Endothelial cell of umbilical vein (primary cell): ENCODE measurements at regions not wholly inside any gene's neighbourhood (a gene's known extent, or its start where the extent isn't known, plus 50 kb on each side); places are given as distances from the start of the nearest gene placed in this dataset.

Experiments
- BruUV-seq: library from RNA; stranded (reverse); fragments of 400-500 nt; replicated peaks from 2 replicates; lab custom pipeline; 2021; lab: Mats Ljungman, UMichigan
- CTCF ChIA-PET: fragments of 300-600, 350-600 bp; sonication (Branson Sonifier 250); formaldehyde crosslinking; loops from one replicate; lab custom pipeline; 2021; ENCODE audit warnings: antibody characterized with exemption, inconsistent platforms; lab: Charles Lee
- POLR2A ChIA-PET: fragments of 300-600, 350-600 bp; sonication (Branson Sonifier 250); formaldehyde crosslinking; loops from one replicate; lab custom pipeline; 2021; ENCODE audit warnings: antibody characterized with exemption, inconsistent platforms; lab: Charles Lee
- DNase-seq: peaks from one replicate; pipeline ENCODE4 v3.0.0-alpha.2; 2011; ENCODE audit warnings: low read depth, low spot score
- FAIRE-seq: peaks from 2 replicates; lab custom pipeline; 2011; peaks lifted over from hg19 to GRCh38; lab: Jason Lieb, UNC
- H2AFZ ChIP-seq: 2 replicates; pipeline ENCODE4 v1.6.0; 2012; ENCODE audit warnings: low read depth, low read length, control low read depth, inconsistent platforms
- H3K27ac ChIP-seq: 2 replicates; pipeline ENCODE4 v1.5.1; 2011; ENCODE audit warnings: low read depth, mild to moderate bottlenecking, control low read depth, low read length, moderate library complexity; ENCODE audit not compliant: insufficient read depth
- H3K27me3 ChIP-seq, 2 experiments: 2 replicates each; pipeline versions ENCODE4 v1.6.0 to v1.6.1; 2011; ENCODE audit warnings: low read length in 2 of 2, mixed read lengths in 1 of 2; ENCODE audit not compliant: control insufficient read depth in 2 of 2, insufficient read depth in 2 of 2
- H3K36me3 ChIP-seq, 2 experiments: 2 replicates in 1 of 2; 3 replicates in 1 of 2; pipeline ENCODE4 v1.5.1; 2011; ENCODE audit warnings: low read length in 2 of 2, mild to moderate bottlenecking in 1 of 2, moderate library complexity in 1 of 2; ENCODE audit not compliant: control insufficient read depth in 2 of 2, insufficient read depth in 2 of 2; ENCODE audit errors: extremely low read depth in 1 of 2
- H3K4me1 ChIP-seq: 3 replicates; pipeline ENCODE4 v1.5.1; 2011; ENCODE audit warnings: mild to moderate bottlenecking, low read length; ENCODE audit not compliant: control insufficient read depth, insufficient read depth; ENCODE audit errors: extremely low read depth
- H3K4me2 ChIP-seq: 2 replicates; pipeline ENCODE4 v1.6.1; 2011; ENCODE audit warnings: low read length, control low read depth, mixed read lengths; ENCODE audit not compliant: insufficient read depth
- H3K4me3 ChIP-seq, 3 experiments: fragments of 200-600 bp in 1 of 3; sonication (generic), shearing (Covaris generic) in 1 of 3; replicated peaks in 1 of 3; 2 replicates each; pipeline ENCODE4 v1.5.1; 2011 to 2016; ENCODE audit warnings: control low read depth in 3 of 3, low read length in 3 of 3, mild to moderate bottlenecking in 2 of 3, inconsistent platforms in 1 of 3, low read depth in 1 of 3, moderate library complexity in 1 of 3; ENCODE audit not compliant: insufficient read depth in 1 of 3
- H3K79me2 ChIP-seq: 2 replicates; pipeline ENCODE4 v1.6.0; 2012; ENCODE audit warnings: low read length, inconsistent platforms; ENCODE audit not compliant: control insufficient read depth, insufficient read depth
- H3K9ac ChIP-seq: replicated peaks from 2 replicates; pipeline ENCODE3; 2011; ENCODE audit warnings: low read length, control low read depth; ENCODE audit not compliant: insufficient read depth; ENCODE audit errors: extremely low read depth
- H3K9me1 ChIP-seq: replicated peaks from 3 replicates; pipeline ENCODE4 v1.6.0; 2011; ENCODE audit warnings: mild to moderate bottlenecking, low read length; ENCODE audit not compliant: control insufficient read depth, insufficient read depth; ENCODE audit errors: extremely low read depth
- H3K9me3 ChIP-seq: replicated peaks from 2 replicates; pipeline ENCODE4 v1.5.1; 2012; ENCODE audit warnings: low read length, inconsistent platforms; ENCODE audit not compliant: control insufficient read depth, insufficient read depth
- H4K20me1 ChIP-seq: replicated peaks from 2 replicates; pipeline ENCODE3; 2011; ENCODE audit warnings: mild to moderate bottlenecking, low read length; ENCODE audit not compliant: control insufficient read depth, insufficient read depth; ENCODE audit errors: extremely low read depth
- EZH2 ChIP-seq: IDR thresholded peaks from 2 replicates; pipeline ENCODE4 v1.6.1; 2012; ENCODE audit warnings: borderline replicate concordance, low read depth, mild to moderate bottlenecking, moderate library complexity, low read length, inconsistent platforms; ENCODE audit not compliant: severe bottlenecking
- FOS ChIP-seq: IDR thresholded peaks from 2 replicates; pipeline ENCODE4 v1.6.1; 2011; ENCODE audit warnings: mild to moderate bottlenecking, low read length, moderate library complexity, borderline replicate concordance; ENCODE audit not compliant: insufficient read depth
- GATA2 ChIP-seq: IDR thresholded peaks from 2 replicates; pipeline ENCODE4 v1.7.0; 2011; ENCODE audit warnings: low read depth, mild to moderate bottlenecking, moderate library complexity, mixed read lengths, low read length; ENCODE audit not compliant: insufficient read length, insufficient read depth
- JUN ChIP-seq: IDR thresholded peaks from 2 replicates; pipeline ENCODE4 v1.6.1; 2011; ENCODE audit warnings: borderline replicate concordance, low read depth; ENCODE audit not compliant: insufficient read length, insufficient read depth
- MYC ChIP-seq: IDR thresholded peaks from one replicate; pipeline ENCODE4 v1.6.1; 2011; ENCODE audit warnings: mild to moderate bottlenecking, low read depth, low read length
- POLR2A ChIP-seq: IDR thresholded peaks from 2 replicates; pipeline ENCODE4 v1.6.1; 2012; ENCODE audit warnings: low read depth, mild to moderate bottlenecking, control low read depth, low read length
- POLR2AphosphoS5 ChIP-seq: IDR thresholded peaks from 2 replicates; pipeline ENCODE4 v1.6.1; 2012; ENCODE audit warnings: low read depth, mild to moderate bottlenecking, control low read depth, low read length, moderate library complexity; ENCODE audit not compliant: insufficient read depth
- dilution Hi-C: fragments of 300-500 bp; cut with MboI; formaldehyde crosslinking; loops from one replicate; pipeline ENCODE4 v1.15.0; 2019; ENCODE audit warnings: low sequenced_read_pairs; ENCODE audit not compliant: extremely low pct_ligation_motif_present
- intact Hi-C: fragments of 100-400 bp; cut with micrococcal nuclease; formaldehyde crosslinking; loops from one replicate; pipeline ENCODE4 v1.10.0; 2022
- TF ChIP-seq, protein P1 (sequence below), 2 donors: IDR thresholded peaks; 1 replicate in 1 of 2; 2 replicates in 1 of 2; pipeline ENCODE4 v1.5.1; 2011; ENCODE audit warnings: low read length in 2 of 2, mild to moderate bottlenecking in 2 of 2, moderate library complexity in 2 of 2, control low read depth in 1 of 2, inconsistent platforms in 1 of 2, low read depth in 1 of 2; ENCODE audit not compliant: insufficient read depth in 1 of 2; ENCODE audit errors: extremely low read depth in 1 of 2
- TF ChIP-seq, protein P2 (sequence below): IDR thresholded peaks from 2 replicates; pipeline ENCODE4 v1.6.1; 2011; ENCODE audit not compliant: insufficient read depth, insufficient read length

DNA sequence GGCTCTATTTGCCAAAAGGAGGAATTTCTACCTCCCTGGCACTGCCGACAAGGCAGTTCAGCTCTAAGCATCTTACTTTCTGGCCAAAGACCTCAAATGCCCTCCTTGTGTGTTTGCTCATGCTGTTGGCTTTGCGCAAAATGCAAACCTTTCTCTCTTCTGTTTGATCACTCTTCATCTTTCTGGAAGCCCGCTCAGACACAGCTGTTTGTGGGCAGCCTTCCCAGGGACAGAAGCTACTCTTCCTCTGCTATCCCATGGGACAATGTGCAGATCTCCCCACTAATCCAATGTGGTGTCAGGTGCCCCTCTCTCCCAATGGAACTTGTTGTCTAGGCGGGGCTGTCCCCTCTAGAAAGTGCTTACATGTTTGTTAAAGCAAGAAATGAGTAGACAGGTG lies 278.7 kb downstream of the CCSER2 start:
- TF ChIP-seq EZH2, result no peak
- TF ChIP-seq, protein P1, sequence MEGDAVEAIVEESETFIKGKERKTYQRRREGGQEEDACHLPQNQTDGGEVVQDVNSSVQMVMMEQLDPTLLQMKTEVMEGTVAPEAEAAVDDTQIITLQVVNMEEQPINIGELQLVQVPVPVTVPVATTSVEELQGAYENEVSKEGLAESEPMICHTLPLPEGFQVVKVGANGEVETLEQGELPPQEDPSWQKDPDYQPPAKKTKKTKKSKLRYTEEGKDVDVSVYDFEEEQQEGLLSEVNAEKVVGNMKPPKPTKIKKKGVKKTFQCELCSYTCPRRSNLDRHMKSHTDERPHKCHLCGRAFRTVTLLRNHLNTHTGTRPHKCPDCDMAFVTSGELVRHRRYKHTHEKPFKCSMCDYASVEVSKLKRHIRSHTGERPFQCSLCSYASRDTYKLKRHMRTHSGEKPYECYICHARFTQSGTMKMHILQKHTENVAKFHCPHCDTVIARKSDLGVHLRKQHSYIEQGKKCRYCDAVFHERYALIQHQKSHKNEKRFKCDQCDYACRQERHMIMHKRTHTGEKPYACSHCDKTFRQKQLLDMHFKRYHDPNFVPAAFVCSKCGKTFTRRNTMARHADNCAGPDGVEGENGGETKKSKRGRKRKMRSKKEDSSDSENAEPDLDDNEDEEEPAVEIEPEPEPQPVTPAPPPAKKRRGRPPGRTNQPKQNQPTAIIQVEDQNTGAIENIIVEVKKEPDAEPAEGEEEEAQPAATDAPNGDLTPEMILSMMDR (IDR thresholded peaks at IDR 0.05; ENCODE audit: extremely low read depth in 1 of 2, insufficient read depth in 1 of 2, low read depth in 1 of 2, low read length in 2 of 2), result no peak
- TF ChIP-seq, protein P2, sequence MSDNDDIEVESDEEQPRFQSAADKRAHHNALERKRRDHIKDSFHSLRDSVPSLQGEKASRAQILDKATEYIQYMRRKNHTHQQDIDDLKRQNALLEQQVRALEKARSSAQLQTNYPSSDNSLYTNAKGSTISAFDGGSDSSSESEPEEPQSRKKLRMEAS, result no peak
- no peak for TF ChIP-seq JUN
- no peak for TF ChIP-seq POLR2A
- no peak for TF ChIP-seq POLR2AphosphoS5
- no peak for TF ChIP-seq MYC
- no peak for TF ChIP-seq FOS
- TF ChIP-seq GATA2, result no peak
- Histone ChIP-seq H3K4me2 (no peak overlapping the region), H3K9me1 (no peaks in the 10 kb centered on the region), H3K36me3 (no peaks in the 10 kb centered on the region), H3K9ac (no peak overlapping the region), H4K20me1 (no peaks in the 10 kb centered on the region), H3K79me2 (no peaks in the 10 kb centered on the region), H3K27me3 (no peaks in the 10 kb centered on the region), H3K4me1 (no peaks in the 10 kb centered on the region), H3K4me3 (no peak overlapping the region), H3K9me3 (no peaks in the 10 kb centered on the region), H2AFZ (no peak overlapping the region), H3K27ac (no peak overlapping the region)
- FAIRE-seq (no peak), DNase-seq (no peak)
- dilution Hi-C loops (no loop called here), intact Hi-C loops (no loop called here)
- POLR2A ChIA-PET, result no interaction called here
- no TSS peak for BruUV-seq
- CTCF ChIA-PET, result interaction anchor here (0.6 kb wide), 1 partner anchor 330 kb away, joined by 3 read pairs; no protein-coding TSS in a partner anchor
